H1 (cell line): ENCODE measurements at regions not wholly inside any gene's neighbourhood (a gene's known extent, or its start where the extent isn't known, plus 50 kb on each side); places are given as distances from the start of the nearest gene placed in this dataset.

ENCODE experiments used
- CTCF ChIA-PET: fragments of 300-600 bp; sonication (Branson Sonifier 250); formaldehyde crosslinking; loops from one replicate; lab custom pipeline; 2021; ENCODE audit not compliant: partially characterized antibody; lab: Charles Lee
- POLR2A ChIA-PET: fragments of 300-600 bp; sonication (Branson Sonifier 250); formaldehyde crosslinking; loops from one replicate; lab custom pipeline; 2021; ENCODE audit warnings: inconsistent platforms; ENCODE audit not compliant: partially characterized antibody; lab: Charles Lee
- DNase-seq, 2 experiments: peaks; one replicate each; pipeline versions ENCODE4 v3.0.0 to v3.0.0-alpha.2; 2010 to 2022; ENCODE audit warnings: low spot score in 2 of 2, low read depth in 1 of 2, mixed read lengths in 1 of 2
- FAIRE-seq: peaks from 2 replicates; lab custom pipeline; 2011; peaks lifted over from hg19 to GRCh38; lab: Jason Lieb, UNC
- H2AFZ ChIP-seq: 2 replicates; pipeline ENCODE4 v1.8.1; 2012; ENCODE audit warnings: low read length, inconsistent platforms
- H2AK5ac ChIP-seq: 2 replicates; pipeline ENCODE4 v1.6.1; 2013; ENCODE audit warnings: low read depth, low read length
- H2BK120ac ChIP-seq: replicated peaks from 2 replicates; pipeline ENCODE3; 2013; ENCODE audit warnings: low read depth, low read length, inconsistent platforms
- H2BK12ac ChIP-seq: 2 replicates; pipeline ENCODE4 v1.6.1; 2013; ENCODE audit warnings: low read depth, low read length
- H2BK15ac ChIP-seq: 2 replicates; pipeline ENCODE4 v1.6.1; 2013; ENCODE audit warnings: low read length
- H2BK20ac ChIP-seq: 2 replicates; pipeline ENCODE4 v1.6.1; 2013; ENCODE audit warnings: low read length
- H2BK5ac ChIP-seq: 2 replicates; pipeline ENCODE4 v1.6.1; 2013; ENCODE audit warnings: low read depth, low read length
- H3K14ac ChIP-seq: 2 replicates; pipeline ENCODE4 v1.6.1; 2013; ENCODE audit warnings: inconsistent platforms; ENCODE audit not compliant: insufficient read length
- H3K18ac ChIP-seq: 2 replicates; pipeline ENCODE4 v1.6.1; 2013; ENCODE audit warnings: low read length; ENCODE audit errors: extremely low read depth
- H3K23ac ChIP-seq: 2 replicates; pipeline ENCODE4 v1.6.1; 2013; ENCODE audit warnings: inconsistent platforms; ENCODE audit not compliant: insufficient read length
- H3K23me2 ChIP-seq: 2 replicates; pipeline ENCODE4 v1.6.1; 2013; ENCODE audit warnings: low read depth, low read length
- H3K27ac ChIP-seq: 2 replicates; pipeline ENCODE4 v1.6.1; 2011; ENCODE audit warnings: low read depth, low read length, inconsistent platforms
- H3K27me3 ChIP-seq, 4 experiments: replicated peaks in 1 of 4; 1 replicate in 1 of 4; 2 replicates in 3 of 4; pipeline versions ENCODE4 v1.6.1 to v1.8.1; 2011 to 2013; ENCODE audit warnings: low read length in 3 of 4, mild to moderate bottlenecking in 3 of 4, inconsistent platforms in 2 of 4, mixed read lengths in 2 of 4, moderate library complexity in 1 of 4; ENCODE audit not compliant: control insufficient read depth in 3 of 4, insufficient read depth in 3 of 4; ENCODE audit errors: extremely low read depth in 1 of 4
- H3K36me3 ChIP-seq, 4 experiments: 2 replicates each; pipeline versions ENCODE4 v1.6.1 to v1.8.1; 2011 to 2013; ENCODE audit warnings: mild to moderate bottlenecking in 4 of 4, low read length in 3 of 4, moderate library complexity in 2 of 4, control low read depth in 1 of 4, inconsistent platforms in 1 of 4; ENCODE audit not compliant: insufficient read depth in 4 of 4, control insufficient read depth in 2 of 4
- H3K4ac ChIP-seq: replicated peaks from 2 replicates; pipeline ENCODE3; 2013; ENCODE audit warnings: low read length, low read depth, mixed read lengths, inconsistent platforms; ENCODE audit not compliant: insufficient read length
- H3K4me1 ChIP-seq, 4 experiments: replicated peaks in 1 of 4; 1 replicate in 1 of 4; 2 replicates in 3 of 4; pipeline versions ENCODE4 v1.6.1 to v1.8.1; 2011 to 2013; ENCODE audit warnings: low read length in 3 of 4, inconsistent platforms in 2 of 4, mixed read lengths in 1 of 4; ENCODE audit not compliant: insufficient read depth in 4 of 4, control insufficient read depth in 3 of 4
- H3K4me2 ChIP-seq, 2 experiments: 2 replicates each; pipeline versions ENCODE4 v1.6.1 to v1.8.1; 2011 to 2013; ENCODE audit warnings: low read depth in 2 of 2, low read length in 2 of 2, control low read depth in 1 of 2, inconsistent platforms in 1 of 2, mild to moderate bottlenecking in 1 of 2; ENCODE audit not compliant: insufficient read depth in 1 of 2
- H3K4me3 ChIP-seq, 4 experiments: fragments of 200-600, 300-600 bp in 1 of 4; sonication (generic), shearing (Covaris generic), sonication (Bioruptor Twin) in 1 of 4; 2 replicates each; pipeline versions ENCODE4 v1.5.1 to v1.8.1; 2011 to 2016; ENCODE audit warnings: low read length in 4 of 4, low read depth in 3 of 4, control low read depth in 2 of 4, inconsistent platforms in 2 of 4, mild to moderate bottlenecking in 2 of 4, mixed read lengths in 1 of 4, moderate library complexity in 1 of 4; ENCODE audit not compliant: insufficient read depth in 2 of 4; ENCODE audit errors: extremely low read depth in 1 of 4
- H3K56ac ChIP-seq: replicated peaks from 2 replicates; pipeline ENCODE3; 2013; ENCODE audit warnings: low read depth, mild to moderate bottlenecking, mixed read lengths, low read length, inconsistent platforms; ENCODE audit not compliant: insufficient read length
- H3K79me1 ChIP-seq: 2 replicates; pipeline ENCODE4 v1.6.1; 2013; ENCODE audit warnings: low read depth, low read length, control low read depth
- H3K79me2 ChIP-seq, 2 experiments: 2 replicates each; pipeline versions ENCODE4 v1.6.1 to v1.8.1; 2012 to 2013; ENCODE audit warnings: low read length in 2 of 2, mild to moderate bottlenecking in 2 of 2, inconsistent platforms in 1 of 2; ENCODE audit not compliant: insufficient read depth in 2 of 2, control insufficient read depth in 1 of 2
- H3K9ac ChIP-seq, 4 experiments: replicated peaks in 1 of 4; 1 replicate in 1 of 4; 2 replicates in 3 of 4; pipeline versions ENCODE4 v1.6.1 to v1.8.1; 2011 to 2013; ENCODE audit warnings: low read depth in 3 of 4, low read length in 3 of 4, control low read depth in 2 of 4, mild to moderate bottlenecking in 2 of 4, moderate library complexity in 2 of 4, inconsistent platforms in 1 of 4; ENCODE audit errors: extremely low read depth in 1 of 4
- H3K9me3 ChIP-seq, 2 experiments: 2 replicates each; pipeline versions ENCODE4 v1.6.1 to v1.8.1; 2012 to 2013; ENCODE audit warnings: mild to moderate bottlenecking in 2 of 2, moderate library complexity in 2 of 2, control low read depth in 1 of 2, inconsistent platforms in 1 of 2, low read depth in 1 of 2, low read length in 1 of 2, mixed read lengths in 1 of 2; ENCODE audit not compliant: insufficient read depth in 2 of 2
- H4K20me1 ChIP-seq, 2 experiments: replicated peaks in 1 of 2; 2 replicates each; pipeline versions ENCODE3 to v1.8.1; 2011 to 2013; ENCODE audit warnings: inconsistent platforms in 2 of 2, low read length in 2 of 2, mild to moderate bottlenecking in 1 of 2; ENCODE audit not compliant: insufficient read depth in 2 of 2, control insufficient read depth in 1 of 2
- H4K5ac ChIP-seq: 2 replicates; pipeline ENCODE4 v1.6.1; 2013; ENCODE audit warnings: low read length, low read depth, mixed read lengths, inconsistent platforms; ENCODE audit not compliant: insufficient read length
- H4K8ac ChIP-seq: 2 replicates; pipeline ENCODE4 v1.8.0; 2013; ENCODE audit warnings: mild to moderate bottlenecking, moderate library complexity, low read length, inconsistent platforms; ENCODE audit not compliant: insufficient read depth; ENCODE audit errors: extremely low read depth
- H4K91ac ChIP-seq: replicated peaks from 2 replicates; pipeline ENCODE3; 2013; ENCODE audit warnings: low read length, mixed read lengths, inconsistent platforms; ENCODE audit not compliant: insufficient read length
- GABPA ChIP-seq: IDR thresholded peaks from 2 replicates; pipeline ENCODE4 v1.6.1; 2011; ENCODE audit warnings: mild to moderate bottlenecking, low read length, moderate library complexity, borderline replicate concordance; ENCODE audit not compliant: insufficient read depth
- WGBS, 2 experiments: shearing (Covaris generic) in 1 of 2; methylation state at CpG; one replicate each; pipeline versions ENCODE4 v1.1.6 to v1.1.7; 2013 to 2015; ENCODE audit warnings: low lambda C conversion rate in 2 of 2, mixed read lengths in 2 of 2, inconsistent platforms in 1 of 2, low coverage in 1 of 2, missing lambda C conversion rate in 1 of 2; ENCODE audit not compliant: insufficient replicate concordance in 2 of 2, insufficient coverage in 1 of 2, insufficient read length in 1 of 2; ENCODE audit errors: extremely low coverage in 1 of 2, missing lambda C conversion rate in 1 of 2; 5-methylcytosine and 5-hydroxymethylcytosine counted together

- Histone ChIP-seq H2BK12ac (no peak overlapping the region), H2BK5ac (no peak overlapping the region), H3K27me3 (no peaks in the 10 kb centered on the region), H3K18ac (no peak overlapping the region), H4K8ac (no peak overlapping the region), H3K9me3 (no peaks in the 10 kb centered on the region), H2BK20ac (no peak overlapping the region), H3K79me1 (no peaks in the 10 kb centered on the region), H3K27ac (no peak overlapping the region), H2AFZ (no peak overlapping the region), H3K56ac (no peak overlapping the region), H3K79me2 (no peaks in the 10 kb centered on the region), H3K4me3 (no peak overlapping the region), H4K91ac (no peak overlapping the region), H3K14ac (no peak overlapping the region), H3K9ac (no peak overlapping the region), H3K36me3 (no peaks in the 10 kb centered on the region), H2AK5ac (no peak overlapping the region), H3K23ac (no peak overlapping the region), H3K23me2 (no peaks in the 10 kb centered on the region), H2BK15ac (no peak overlapping the region), H3K4me1 (no peaks in the 10 kb centered on the region), H3K4ac (no peak overlapping the region), H4K20me1 (no peaks in the 10 kb centered on the region), H4K5ac (no peak overlapping the region), H3K4me2 (no peak overlapping the region), H2BK120ac (no peak overlapping the region)
- FAIRE-seq = no peak
- ChIA-PET CTCF (no interaction called here), POLR2A (no interaction called here)
- WGBS, 2 experiments = 100% methylated on average over 2 of the region's 2 CpGs; no CpG with 5 or more reads in 1 of the 2 experiments
- no peak for DNase-seq
- no peak for TF ChIP-seq GABPA
Observed at GRCh38 chr1:98393719-98394118, 267.8 kb upstream of the SNX7 start.
